ENCODE measurements at regions not wholly inside any gene's neighbourhood (a gene's known extent, or its start where the extent isn't known, plus 50 kb on each side); places are given as distances from the start of the nearest gene placed in this dataset.

- Histone ChIP-seq H3K9me2 (ENCODE audit: insufficient read depth) (no peaks in the 10 kb centered on the region), H3K4me1 (ENCODE audit: control insufficient read depth in 1 of 2, insufficient read depth in 2 of 2, low read length in 2 of 2) (no peaks in the 10 kb centered on the region), H3K27ac (ENCODE audit: low read depth, low read length) (no peak overlapping the region), H3K4me3 (replicated peaks in 1 of 2; ENCODE audit: low read depth in 1 of 2, low read length in 2 of 2) (no peak overlapping the region), H4K20me1 (ENCODE audit: insufficient read depth) (no peaks in the 10 kb centered on the region), H3K9me3 (ENCODE audit: control insufficient read depth in 1 of 2, insufficient read depth in 1 of 2, low read depth in 1 of 2, low read length in 2 of 2) (no peaks in the 10 kb centered on the region), H3K36me3 (ENCODE audit: control insufficient read depth in 1 of 2, insufficient read depth in 2 of 2, low read length in 2 of 2) (no peaks in the 10 kb centered on the region; a peak in 1 of 4 replicates), H2AFZ (ENCODE audit: low read depth, low read length, poor library complexity, severe bottlenecking) (no peak overlapping the region), H3K27me3 (ENCODE audit: insufficient read depth, low read length) (peaks cover 29% of the 10 kb centered on the region; the same call in 1 of the 2 replicates), H3K9ac (ENCODE audit: low read length) (no peak overlapping the region), H3K79me2 (ENCODE audit: insufficient read depth, low read length) (no peaks in the 10 kb centered on the region), H3K4me2 (ENCODE audit: low read length) (no peak overlapping the region)
- DNase-seq (ENCODE audit: low read depth, low spot score) (no peak), ATAC-seq (no peak)
- ChIA-PET RAD21 (ENCODE audit: low non-redundant PET in 1 of 2, low total read pairs in 2 of 2, uncharacterized antibody in 2 of 2, unreplicated experiment in 2 of 2) (no interaction called here), POLR2A (no interaction called here), CTCF (no interaction called here)
- TF ChIP-seq EGR1 (IDR thresholded peaks at IDR 0.05; ENCODE audit: low read depth) (no peak), POLR2A (IDR thresholded peaks at IDR 0.05; ENCODE audit: borderline replicate concordance, extremely low read depth, insufficient read depth, insufficient read length) (no peak), MAX (IDR thresholded peaks at IDR 0.05) (no peak), EZH2 (IDR thresholded peaks at IDR 0.05) (no peak), POLR2AphosphoS5 (IDR thresholded peaks at IDR 0.05; ENCODE audit: low read depth, low read length) (no peak), FOSL1 (IDR thresholded peaks at IDR 0.05; ENCODE audit: low read depth) (no peak), REST (IDR thresholded peaks at IDR 0.05; ENCODE audit: low read depth) (no peak), CBX3 (IDR thresholded peaks at IDR 0.05; ENCODE audit: low read depth) (no peak), SIN3A (IDR thresholded peaks at IDR 0.05; ENCODE audit: low read depth) (no peak), JUND (IDR thresholded peaks at IDR 0.05) (no peak), SP1 (IDR thresholded peaks at IDR 0.05; ENCODE audit: low read depth) (no peak), ZNF274 (IDR thresholded peaks at IDR 0.05; ENCODE audit: low read depth, low read length) (no peak), CEBPB (IDR thresholded peaks at IDR 0.05; ENCODE audit: low read depth) (no peak), ZBTB33 (IDR thresholded peaks at IDR 0.05; ENCODE audit: extremely low read depth, insufficient replicate concordance, low read length) (no peak), CTCF (IDR thresholded peaks at IDR 0.05 in 2 of 3, conservative IDR thresholded peaks at IDR 0.05 in 1 of 3; ENCODE audit: borderline replicate concordance in 1 of 3, insufficient read depth in 1 of 3, low read depth in 2 of 3, low read length in 2 of 3) (no peak)
- BruUV-seq (replicated peaks), result no TSS peak
- intact Hi-C loops (cut with micrococcal nuclease), result no loop called here
Observed at GRCh38 chr3:66904831-66905493, 93.1 kb upstream of the KBTBD8 start.

Data from HCT116 (cell line).